ENCODE measurements at regions not wholly inside any gene's neighbourhood (a gene's known extent, or its start where the extent isn't known, plus 50 kb on each side); places are given as distances from the start of the nearest gene placed in this dataset.

GRCh38 chr6:137973201-137973600 is 106.1 kb downstream of the TNFAIP3 start:
- ATAC-seq: no peak
- Histone ChIP-seq H3K27ac (ENCODE audit: low read length) (no peak overlapping the region), H3K4me3 (ENCODE audit: low read depth in 2 of 2, low read length in 2 of 2) (no peak overlapping the region), H3K36me3 (ENCODE audit: control insufficient read depth, insufficient read depth, low read length) (no peaks in the 10 kb centered on the region), H3K9me3 (ENCODE audit: control insufficient read depth, insufficient read depth, low read depth, low read length) (no peaks in the 10 kb centered on the region), H3K4me1 (ENCODE audit: control insufficient read depth, insufficient read depth, low read length) (peaks cover 7% of the 10 kb centered on the region), H3K27me3 (ENCODE audit: control insufficient read depth, insufficient read depth, low read length) (no peaks in the 10 kb centered on the region)
- in situ Hi-C loops (cut with HindIII; ENCODE audit: low pct_unique_long_range_greater_than_20kb, low sequenced_read_pairs) (no loop called here), intact Hi-C loops (cut with micrococcal nuclease; ENCODE audit: unreplicated experiment) (no loop called here)
- TF ChIP-seq REST (IDR thresholded peaks at IDR 0.05; ENCODE audit: insufficient read depth in 1 of 2, low read depth in 2 of 2, low read length in 1 of 2) (no peak), SIN3A (IDR thresholded peaks at IDR 0.05; ENCODE audit: borderline replicate concordance, insufficient read depth, low read depth, low read length) (no peak), CTCF (IDR thresholded peaks at IDR 0.05) (no peak), POLR2AphosphoS5 (IDR thresholded peaks at IDR 0.05; ENCODE audit: low read depth, low read length) (no peak), TCF7L2 (IDR thresholded peaks at IDR 0.05; ENCODE audit: low read depth, low read length) (no peak)
- DNase-seq (ENCODE audit: low read depth, low spot score): no peak
- POLR2A ChIA-PET: no interaction called here
- CTCF ChIA-PET: no interaction called here
- no TSS peak for BruUV-seq (replicated peaks)

GRCh38 chr6:137975188-137975940 is 108.3 kb downstream of the TNFAIP3 start:
- in situ Hi-C loops (cut with HindIII; ENCODE audit: low pct_unique_long_range_greater_than_20kb, low sequenced_read_pairs): no loop called here
- BruUV-seq (replicated peaks): no TSS peak
- H3K4me1 ChIP-seq (ENCODE audit: control insufficient read depth, insufficient read depth, low read length): peaks cover 12% of the 10 kb centered on the region
- DNase-seq (ENCODE audit: low read depth, low spot score): no peak
- no peak for TF ChIP-seq TCF7L2 (IDR thresholded peaks at IDR 0.05; ENCODE audit: low read depth, low read length)
- peak; percentile 38; the same call in 1 of the 2 replicates for TF ChIP-seq CTCF (IDR thresholded peaks at IDR 0.05)
- intact Hi-C loops (cut with micrococcal nuclease; ENCODE audit: unreplicated experiment): loop anchor here (2.0 kb wide), 1 partner anchor 269 kb away; no protein-coding TSS in a partner anchor
- no peak overlapping the region for H3K27ac ChIP-seq (ENCODE audit: low read length)
- H3K4me3 ChIP-seq (ENCODE audit: low read depth in 2 of 2, low read length in 2 of 2): no peak overlapping the region
- no peaks in the 10 kb centered on the region for H3K9me3 ChIP-seq (ENCODE audit: control insufficient read depth, insufficient read depth, low read depth, low read length)
- no peak for ATAC-seq
- no peaks in the 10 kb centered on the region for H3K27me3 ChIP-seq (ENCODE audit: control insufficient read depth, insufficient read depth, low read length)
- CTCF ChIA-PET: no interaction called here
- no peaks in the 10 kb centered on the region for H3K36me3 ChIP-seq (ENCODE audit: control insufficient read depth, insufficient read depth, low read length)
- POLR2A ChIA-PET: no interaction called here

All from Panc1 (cell line).